HG03135 (cell line): ENCODE measurements at regions not wholly inside any gene's neighbourhood (a gene's known extent, or its start where the extent isn't known, plus 50 kb on each side); places are given as distances from the start of the nearest gene placed in this dataset.

Source experiments
- ATAC-seq: cut with Tn5 transposase; IDR thresholded peaks from one replicate; pipeline ENCODE4 v1.9.1; 2021; ENCODE audit warnings: mild to moderate bottlenecking, moderate library complexity; ENCODE audit not compliant: unreplicated experiment

DNA sequence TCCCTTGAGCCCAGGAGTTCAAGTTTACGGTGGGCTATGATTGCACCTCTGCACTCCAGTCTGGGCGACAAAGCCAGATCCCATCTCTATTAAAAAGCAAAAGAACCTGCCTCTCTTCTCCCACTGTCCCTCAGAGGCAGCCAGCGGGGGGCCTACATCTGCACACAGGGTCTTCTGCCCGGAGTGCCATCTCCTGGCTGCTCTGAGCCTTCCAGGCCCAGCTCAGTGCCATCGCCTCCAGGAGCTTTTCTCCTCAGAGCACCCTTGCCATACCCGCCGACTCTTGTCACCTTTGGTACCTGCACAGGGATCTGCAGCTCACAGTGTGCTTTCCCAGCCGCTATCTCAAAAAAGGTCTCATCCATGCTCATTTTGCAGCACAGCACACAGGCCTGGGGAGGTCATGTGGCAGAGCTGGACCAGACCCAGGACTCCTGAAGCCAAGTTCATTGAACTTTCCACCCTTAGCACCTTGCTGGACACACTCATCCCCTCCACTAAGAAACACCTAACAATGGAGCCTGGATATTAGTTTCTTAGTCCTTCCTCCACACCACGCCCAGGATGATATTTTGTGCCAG is 186.3 kb downstream of the HAUS1 start:
- ATAC-seq = no peak

DNA sequence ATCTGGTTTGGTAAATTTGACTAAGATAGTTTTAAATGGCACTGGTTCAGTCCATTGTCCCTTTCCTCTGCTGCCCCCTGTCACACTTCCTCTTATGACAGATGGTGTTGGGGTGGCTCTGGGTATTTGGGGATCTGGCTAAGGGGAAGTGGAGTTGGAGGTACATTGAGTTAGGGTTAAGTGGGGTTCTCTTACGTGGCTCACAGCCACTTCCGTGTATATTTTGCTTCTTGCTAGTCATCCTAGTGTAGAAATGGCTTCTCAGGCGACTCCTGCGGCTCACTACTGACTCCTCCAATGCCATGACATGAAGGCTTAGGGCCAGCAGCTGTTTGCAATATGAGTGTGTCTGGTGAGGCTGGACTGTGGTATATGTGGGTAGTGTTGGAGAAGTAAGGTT is 187.0 kb downstream of the HAUS1 start:
- ATAC-seq = no peak

DNA sequence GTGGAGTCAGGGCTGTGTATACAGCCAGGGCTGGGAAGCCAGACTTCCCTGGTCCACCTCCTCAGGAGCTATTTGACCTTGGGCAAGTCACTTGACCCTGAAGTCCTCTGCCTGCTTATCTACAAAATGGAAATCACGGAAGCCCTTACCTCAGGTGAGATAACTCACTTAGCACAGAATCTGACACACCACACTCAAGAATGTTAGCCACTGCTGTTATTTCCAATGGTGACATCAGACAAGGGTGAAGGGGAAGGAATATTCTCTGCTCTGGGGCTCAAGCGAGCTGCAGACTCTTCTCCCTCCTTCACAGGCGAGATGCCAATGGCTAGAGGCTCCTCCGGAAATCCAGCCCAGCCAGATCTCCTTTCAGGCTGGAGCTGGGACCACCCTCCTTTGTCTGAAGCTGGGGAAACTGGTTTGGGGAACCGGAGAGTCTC is 189.6 kb downstream of the HAUS1 start:
- ATAC-seq = no peak

DNA sequence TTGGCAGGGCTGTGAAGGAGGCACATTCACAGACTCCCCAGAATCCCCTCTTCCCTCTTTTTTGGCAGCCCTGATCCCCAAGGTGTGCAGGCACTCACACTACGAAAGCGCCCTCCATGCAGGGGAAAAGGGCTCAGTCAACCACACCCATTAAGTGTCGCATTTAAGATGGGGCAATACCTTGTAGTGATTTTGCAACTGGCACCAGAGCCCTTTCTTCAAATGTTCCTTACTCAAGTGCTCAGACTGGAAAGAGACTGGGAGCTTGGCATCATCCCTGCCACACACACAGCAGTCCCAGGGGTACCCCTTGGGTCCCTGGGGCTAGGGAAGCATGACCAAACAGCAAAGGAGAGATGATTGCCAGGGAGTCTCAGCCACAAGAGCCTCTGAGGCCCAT is 190.1 kb downstream of the HAUS1 start:
- no peak for ATAC-seq

DNA sequence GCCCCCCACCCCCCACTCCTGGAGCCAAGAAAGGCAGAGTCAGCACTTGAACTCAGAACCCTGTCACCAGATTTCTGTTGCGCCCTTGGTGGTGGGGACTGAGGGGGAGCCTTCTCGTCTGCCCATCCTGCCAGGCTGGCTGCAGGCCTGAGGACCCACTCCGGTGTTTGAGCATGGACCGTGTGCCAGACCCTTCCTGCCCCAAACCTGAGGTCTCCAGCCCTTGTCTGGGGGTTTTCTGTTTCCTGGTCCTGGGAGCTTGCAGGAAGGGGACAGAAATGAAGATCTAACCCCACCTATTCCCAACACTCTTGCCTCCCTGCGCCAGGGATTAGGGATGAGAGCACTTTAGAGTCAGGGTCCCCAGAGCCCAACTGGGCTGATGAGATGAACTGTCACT is 190.6 kb downstream of the HAUS1 start:
- no peak for ATAC-seq

DNA sequence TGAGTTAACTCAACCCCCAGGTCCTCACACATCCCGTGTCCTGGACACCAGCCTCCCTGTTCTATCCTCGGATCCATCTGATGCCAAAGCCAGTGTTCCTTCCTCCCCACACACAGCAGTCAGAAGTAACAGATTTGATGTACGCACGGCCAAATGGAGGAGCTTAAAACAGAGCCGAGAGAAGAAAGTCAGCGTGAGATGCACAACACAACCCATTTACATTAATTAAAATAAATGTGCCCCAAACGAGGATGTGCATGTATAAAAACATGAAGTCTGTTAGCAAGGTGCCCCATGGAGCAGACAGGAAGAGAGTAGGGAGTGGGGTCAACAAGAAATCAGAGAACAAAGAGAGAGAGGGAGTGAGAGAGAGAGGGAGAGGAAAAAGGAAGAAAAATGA is 191.2 kb downstream of the HAUS1 start:
- ATAC-seq = no peak

DNA sequence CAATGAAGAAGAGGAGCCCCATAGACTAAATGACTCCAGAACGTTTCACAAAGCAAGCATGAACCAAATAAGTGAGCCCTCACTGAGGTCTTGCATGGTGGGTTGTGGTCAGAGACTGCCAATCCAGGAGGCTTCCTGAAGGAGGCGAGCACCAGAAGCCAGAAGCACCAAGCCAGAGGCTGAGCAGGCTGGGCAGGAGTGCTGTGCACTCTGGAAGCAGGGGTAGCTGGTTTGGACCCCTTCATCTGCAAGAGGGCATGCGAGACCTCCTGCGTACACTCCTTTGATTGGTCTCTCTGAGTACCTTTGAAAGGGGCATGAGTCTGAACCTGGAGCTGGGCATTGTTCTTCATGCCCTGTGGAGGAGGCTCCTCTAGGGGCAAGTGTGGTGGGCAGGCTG is 192.5 kb downstream of the HAUS1 start:
- ATAC-seq = no peak

DNA sequence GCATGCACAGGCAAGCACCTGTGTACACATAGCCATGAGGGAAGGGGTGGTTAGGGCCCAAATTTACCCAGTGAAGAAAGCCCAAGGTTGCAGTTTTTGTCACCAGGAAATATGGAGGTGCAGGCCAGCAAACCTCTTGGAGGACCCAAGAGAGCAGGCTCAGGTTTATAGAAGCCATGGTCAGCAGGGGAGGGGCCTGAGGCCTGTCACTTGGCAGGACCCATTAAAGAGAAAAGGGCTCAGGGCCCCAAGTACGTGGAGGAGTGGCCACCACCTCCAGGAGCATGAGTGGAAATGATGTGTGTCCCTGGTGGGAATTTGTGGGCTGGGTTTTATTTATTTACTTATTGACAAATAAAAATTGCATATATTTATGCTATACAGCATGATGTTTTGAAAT is 192.9 kb downstream of the HAUS1 start:
- no peak for ATAC-seq

DNA sequence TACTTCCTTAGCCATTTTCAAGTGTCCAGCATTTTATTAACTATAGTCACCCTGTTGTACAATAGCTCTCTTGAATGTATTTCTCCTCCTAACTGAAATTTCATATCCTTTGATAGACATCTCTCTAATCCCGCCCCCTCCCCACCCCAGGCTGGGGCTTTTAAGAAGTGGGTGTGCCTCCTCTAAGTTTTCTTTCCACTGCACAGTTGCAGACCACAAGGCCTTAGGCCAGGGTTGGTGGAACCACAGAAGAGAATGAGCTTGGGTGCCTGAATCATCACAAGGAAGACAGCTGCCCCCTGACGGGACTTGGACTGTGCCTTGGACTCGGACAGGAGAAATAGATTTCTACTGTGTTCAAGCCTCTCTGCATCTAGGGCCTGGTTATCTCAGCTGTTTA is 193.4 kb downstream of the HAUS1 start:
- no peak for ATAC-seq

DNA sequence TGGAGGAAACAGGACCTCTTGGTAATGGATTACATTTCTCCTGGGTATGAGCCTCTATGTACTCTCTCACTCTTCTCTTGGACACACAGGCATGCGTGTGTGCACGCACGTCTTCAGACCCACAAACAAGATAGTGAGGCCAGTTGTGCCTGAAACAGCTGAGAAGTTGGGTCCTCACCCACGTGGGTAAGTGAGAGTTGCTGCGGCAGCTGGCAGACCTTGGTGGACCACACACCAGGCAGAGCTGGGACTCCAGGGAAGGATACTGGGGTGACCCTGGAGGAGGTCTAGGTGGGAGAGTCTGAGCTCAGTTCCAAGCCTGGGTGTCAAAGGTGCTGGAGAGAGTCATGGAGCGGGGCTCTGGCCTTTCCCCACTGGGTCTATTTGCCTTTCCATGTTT is 194.3 kb downstream of the HAUS1 start:
- ATAC-seq = no peak

DNA sequence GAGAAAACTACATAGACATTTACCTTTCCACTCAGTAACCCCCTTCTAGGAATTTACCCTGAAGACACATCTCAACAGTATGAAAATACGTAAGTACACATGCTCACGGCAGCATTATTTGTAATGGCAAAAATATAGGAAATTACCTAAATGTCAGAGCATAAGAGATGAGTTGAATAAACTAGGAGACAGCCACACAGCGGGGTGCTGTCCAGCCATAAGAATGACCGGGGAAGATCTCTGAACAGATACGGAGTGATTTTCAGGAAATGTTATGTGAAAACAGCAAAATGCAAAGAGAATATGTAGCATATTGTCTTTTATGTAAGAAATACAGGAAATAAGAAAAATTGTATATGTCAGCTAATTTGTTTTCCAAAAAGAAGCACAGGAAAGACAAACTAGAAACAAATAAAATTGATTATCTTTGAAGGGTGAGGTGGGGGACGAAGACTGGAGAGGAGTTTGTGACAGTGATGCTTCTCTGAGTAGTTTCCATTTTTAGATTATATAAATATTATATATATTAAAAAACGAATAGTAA is 195.4 kb downstream of the HAUS1 start:
- no peak for ATAC-seq

DNA sequence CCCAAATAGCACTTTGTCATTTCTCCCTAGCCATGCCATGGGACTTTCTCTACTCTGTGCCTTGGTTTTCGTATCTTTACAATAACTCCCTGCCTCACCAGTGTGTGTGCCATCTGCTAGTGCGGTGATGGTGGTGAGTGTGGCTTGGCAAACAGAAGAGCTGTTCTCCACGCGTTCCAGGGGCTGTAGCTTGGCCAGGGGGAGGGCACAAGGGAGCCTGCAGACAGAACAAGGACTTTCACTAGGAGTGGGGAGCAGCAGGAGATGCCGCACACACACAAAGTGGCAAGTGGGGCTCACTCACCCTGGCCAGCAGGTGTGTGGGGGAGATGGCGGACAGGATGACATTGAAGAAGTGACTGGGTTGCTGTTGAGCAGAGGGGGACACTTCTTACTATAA is 196.9 kb downstream of the HAUS1 start:
- no peak for ATAC-seq

DNA sequence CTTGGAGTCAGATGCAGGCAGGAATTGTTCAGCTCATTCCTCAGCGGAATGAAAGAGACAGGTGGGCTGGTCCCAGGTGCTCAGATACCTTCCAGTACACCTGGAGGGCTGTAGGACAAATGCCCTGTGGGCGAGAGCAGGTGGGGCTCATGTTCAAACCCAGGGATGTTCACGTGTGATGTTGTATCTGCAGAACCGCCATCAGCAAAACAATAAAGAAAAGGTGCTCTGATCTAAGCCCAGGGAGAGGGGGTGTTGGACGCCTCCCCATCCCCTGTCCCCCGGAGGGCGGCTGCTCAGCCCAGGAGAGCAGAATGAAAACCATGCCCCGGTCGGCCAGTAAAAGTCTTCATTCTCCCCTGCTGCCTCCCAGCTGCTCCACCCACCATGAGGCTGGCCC is 197.4 kb downstream of the HAUS1 start:
- ATAC-seq = no peak

DNA sequence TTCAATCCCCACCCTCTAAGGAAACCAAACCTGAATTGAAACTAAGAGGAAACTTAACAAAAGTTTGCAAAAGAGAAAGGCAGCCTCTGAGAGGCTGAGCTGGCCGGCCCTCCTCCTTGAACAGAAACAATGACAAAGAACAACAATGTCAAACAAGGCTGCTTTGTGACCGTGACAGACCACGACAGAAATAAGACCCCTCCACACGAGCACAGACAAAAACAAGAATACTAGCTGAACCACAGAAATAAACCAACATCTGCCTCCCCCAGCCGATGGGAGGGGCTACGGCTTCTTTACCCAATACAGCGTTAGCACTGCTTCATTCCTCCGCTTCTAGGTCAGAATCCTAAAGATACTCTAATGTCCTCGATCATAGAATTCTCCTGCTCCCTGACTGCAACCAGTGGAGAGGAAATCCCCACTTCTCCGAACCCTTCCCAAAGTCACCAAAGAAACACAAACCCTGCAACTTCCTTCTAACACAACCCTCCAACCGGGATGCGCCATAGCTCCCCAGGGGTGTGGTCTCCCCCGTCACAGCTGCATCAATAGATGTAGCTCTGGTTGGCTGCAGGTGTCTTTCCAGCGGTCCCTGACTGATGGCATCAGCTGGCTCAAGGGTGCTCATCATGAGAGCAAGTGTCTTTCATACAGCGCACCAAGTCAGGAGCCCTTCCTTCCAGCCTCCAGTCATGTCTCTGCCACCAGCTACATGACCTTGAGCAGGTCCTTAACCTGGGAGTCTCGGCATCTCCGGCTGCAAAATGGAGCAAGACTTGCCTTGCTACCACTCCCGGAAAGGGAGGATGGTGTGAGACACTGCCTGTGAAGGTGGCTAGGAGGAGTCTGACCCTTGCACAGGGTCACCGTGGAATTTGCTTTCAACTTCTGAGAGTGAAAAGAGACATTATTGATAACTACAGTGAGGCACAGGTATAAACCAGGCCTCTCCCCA is 198.6 kb downstream of the HAUS1 start:
- no peak for ATAC-seq

DNA sequence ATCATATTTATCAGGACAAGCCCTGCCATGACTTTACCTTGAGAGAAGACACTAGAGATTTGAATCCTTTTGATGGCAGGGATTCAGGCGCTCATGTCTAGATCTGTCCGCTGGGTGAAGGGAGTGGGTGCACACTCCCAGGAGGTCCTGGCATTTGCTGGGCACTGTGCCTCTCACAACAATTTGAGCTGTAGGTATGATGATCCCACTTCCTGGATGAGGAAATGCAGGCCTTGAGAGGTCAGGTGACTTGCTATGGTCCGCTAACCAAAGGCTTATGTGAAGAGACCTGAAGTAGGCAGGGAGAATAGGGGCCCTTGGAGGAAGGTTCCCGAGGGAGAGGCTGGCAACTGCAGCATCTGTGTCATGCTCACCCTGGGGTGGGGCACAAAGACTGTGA is 206.1 kb downstream of the HAUS1 start:
- ATAC-seq = no peak

DNA sequence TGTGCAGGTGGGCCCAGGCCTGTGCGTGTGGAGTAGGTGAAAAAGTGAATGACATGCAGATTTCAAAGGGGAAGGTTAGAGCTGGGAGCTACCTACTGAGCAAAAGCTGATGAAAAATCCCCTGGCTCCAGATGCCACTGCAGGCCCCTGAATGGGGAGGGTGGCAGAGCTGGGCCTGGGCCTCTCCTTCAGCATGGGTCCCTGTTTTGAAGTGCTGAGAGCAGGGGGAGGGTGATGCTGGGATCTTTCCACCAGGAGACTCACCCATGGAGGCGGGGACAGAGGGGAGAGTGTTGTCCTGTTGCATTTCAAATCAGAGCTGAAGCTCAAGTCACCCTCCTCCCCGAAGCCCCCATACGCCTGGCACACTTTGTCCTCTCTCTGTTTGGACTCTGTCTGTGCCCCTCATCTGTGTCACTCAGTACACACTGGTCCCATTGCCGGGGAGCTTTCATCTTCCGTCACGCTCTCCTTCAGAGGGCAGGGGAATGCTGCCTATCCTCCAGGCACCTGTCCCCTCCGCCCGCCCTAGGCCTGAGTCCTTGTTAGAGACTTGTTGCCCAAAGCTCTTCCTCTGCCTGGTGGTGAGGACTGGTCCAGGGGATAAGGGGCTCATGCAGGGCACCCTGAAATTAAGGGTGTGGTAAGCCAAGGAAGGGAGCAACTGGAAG is 206.6 kb downstream of the HAUS1 start:
- ATAC-seq = no peak

DNA sequence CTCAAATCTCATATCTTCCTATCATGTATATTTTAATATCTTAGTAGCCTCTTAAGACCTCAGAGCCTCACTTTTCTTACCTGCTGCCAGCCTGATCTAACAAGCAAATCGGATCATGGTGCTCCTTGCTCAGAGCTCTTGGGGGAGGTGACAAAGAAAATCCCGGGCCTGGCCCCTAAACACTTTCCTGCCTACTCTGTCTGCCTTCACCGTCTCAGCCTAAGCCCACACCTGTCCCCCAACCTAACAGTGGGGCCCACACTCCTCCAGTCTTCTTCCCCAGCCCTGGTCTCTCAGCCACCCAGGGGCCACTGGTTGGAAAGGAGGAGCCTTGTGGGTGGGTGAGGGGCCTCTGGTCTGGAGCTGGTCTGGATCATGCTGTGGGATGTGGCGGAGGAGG is 207.3 kb downstream of the HAUS1 start:
- ATAC-seq = no peak

DNA sequence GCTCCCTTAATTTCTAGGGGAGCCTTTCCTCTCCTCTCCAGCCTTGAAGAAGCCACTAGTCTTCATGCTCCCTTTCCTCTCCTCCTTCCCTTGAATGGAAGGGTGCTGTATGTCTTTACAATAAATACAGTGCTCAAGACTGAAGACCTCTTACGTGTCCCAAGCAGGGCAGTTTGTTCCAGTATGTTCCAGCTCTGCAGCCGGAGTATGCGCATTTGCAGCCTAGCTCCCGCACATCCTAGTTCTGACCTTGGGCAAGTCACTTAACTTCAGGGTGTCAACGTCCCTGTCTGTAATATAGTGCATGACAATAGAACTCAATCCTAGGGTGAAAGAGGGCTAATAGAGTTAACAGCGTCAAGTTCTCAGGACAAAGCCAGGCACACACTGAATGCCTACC is 208.0 kb downstream of the HAUS1 start:
- no peak for ATAC-seq

DNA sequence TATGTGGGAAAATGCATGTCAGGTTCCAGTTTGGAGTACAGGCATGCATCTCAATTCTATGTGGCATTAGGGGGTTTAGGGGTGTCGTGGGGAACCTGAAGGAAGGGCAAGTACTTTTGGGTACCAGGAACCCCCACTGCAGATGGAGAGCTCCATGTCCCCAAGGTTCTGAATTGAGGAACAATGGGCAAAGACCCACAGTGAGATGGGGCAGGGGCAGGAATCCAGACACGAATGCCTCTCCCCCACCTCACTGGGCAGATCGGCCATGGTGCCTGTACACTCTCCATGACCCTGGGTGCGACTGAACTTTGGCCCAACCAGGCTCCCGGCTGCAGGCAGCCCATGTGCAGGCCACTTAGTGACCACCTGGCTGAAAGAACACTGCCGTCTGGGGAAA is 209.3 kb downstream of the HAUS1 start:
- ATAC-seq = no peak

DNA sequence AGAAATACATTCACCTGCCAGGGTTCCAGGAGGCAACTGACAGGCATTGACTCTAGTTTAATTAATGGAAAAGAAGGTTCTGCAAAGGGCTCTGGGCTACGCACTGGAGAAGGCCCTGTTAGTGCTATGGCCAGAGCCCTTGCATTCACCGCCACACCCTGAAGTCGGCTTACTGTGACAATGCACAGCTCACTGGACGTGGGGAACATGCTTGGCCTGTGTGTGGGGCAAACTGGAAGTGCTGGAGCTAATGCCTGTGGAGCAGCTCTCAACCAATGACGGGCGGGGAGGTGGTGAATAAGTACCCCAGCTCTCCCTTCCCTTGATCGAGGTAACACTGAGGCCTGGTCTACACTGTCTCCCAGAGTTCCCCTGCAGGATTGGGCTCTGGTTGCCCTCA is 209.8 kb downstream of the HAUS1 start:
- ATAC-seq = no peak

DNA sequence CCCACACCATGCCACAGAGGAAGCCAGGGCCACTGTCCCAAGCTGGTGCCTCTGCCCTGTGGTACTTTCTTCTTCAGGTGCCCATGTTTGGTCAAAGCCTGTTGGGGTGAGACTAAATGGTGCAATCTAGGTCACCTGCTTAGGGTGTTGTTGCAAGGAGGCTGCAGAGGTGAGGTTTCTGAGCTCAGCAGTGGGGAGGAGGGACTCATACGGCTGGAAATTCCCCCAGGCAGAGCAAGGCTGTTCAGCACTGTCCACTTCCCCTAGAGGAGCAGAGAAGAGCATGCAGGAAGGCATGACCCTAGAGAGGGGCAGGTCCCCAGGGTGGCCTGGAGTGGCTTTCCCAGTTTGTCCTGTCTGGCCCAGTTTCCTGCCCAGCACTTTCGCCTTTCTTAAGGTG is 211.0 kb downstream of the HAUS1 start:
- no peak for ATAC-seq

DNA sequence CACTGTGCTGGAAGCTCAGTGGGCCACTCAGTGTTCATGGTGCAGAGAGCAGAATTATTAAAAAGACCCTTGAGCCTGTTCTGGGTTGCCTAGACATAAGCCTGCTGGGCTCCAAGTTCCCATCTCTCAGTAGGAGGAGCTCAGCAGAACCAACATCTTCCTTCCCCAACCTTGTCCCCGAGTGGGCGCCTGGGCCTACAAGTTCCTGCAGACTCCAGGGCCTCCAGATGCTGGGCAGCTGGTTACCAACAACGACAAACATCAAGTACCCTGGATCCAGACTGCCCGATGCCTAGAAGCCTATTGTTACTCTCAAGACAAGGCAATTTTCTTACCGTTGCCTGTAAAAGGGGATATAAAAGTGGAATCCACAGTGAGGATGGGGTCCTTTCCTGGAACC is 214.2 kb downstream of the HAUS1 start:
- no peak for ATAC-seq
